HG02885 (cell line): ENCODE measurements at regions not wholly inside any gene's neighbourhood (a gene's known extent, or its start where the extent isn't known, plus 50 kb on each side); places are given as distances from the start of the nearest gene placed in this dataset.
"Not testable (repeated sequence)": the region's sequence is repeated elsewhere in the genome, so short reads cannot be mapped to it uniquely, and the experiment has no call there.

Source experiments
- ATAC-seq: cut with Tn5 transposase; IDR thresholded peaks from one replicate; pipeline ENCODE4 v1.9.1; 2021; ENCODE audit warnings: mild to moderate bottlenecking; ENCODE audit not compliant: unreplicated experiment, poor library complexity

GRCh38 chr13:84730376-84730775 is 848.1 kb upstream of the SLITRK1 start:
- ATAC-seq: no peak

GRCh38 chr13:84705982-84706710 is 823.9 kb upstream of the SLITRK1 start:
- no peak for ATAC-seq

GRCh38 chr13:84702174-84702573 is 819.9 kb upstream of the SLITRK1 start:
- ATAC-seq: no peak

- ATAC-seq: not testable (repeated sequence)
These were observed 815.3 kb upstream of the SLITRK1 start for GRCh38 chr13:84697591-84697990.

GRCh38 chr13:84686973-84687372 is 804.7 kb upstream of the SLITRK1 start:
- ATAC-seq: no peak

GRCh38 chr13:84686458-84686857 is 804.2 kb upstream of the SLITRK1 start:
- no peak for ATAC-seq

- ATAC-seq: no peak
These were observed 802.5 kb upstream of the SLITRK1 start for GRCh38 chr13:84684804-84685203.

GRCh38 chr13:84684048-84684662 is 801.9 kb upstream of the SLITRK1 start:
- ATAC-seq: no peak

GRCh38 chr13:84683448-84683847 is 801.2 kb upstream of the SLITRK1 start:
- ATAC-seq: no peak

- ATAC-seq: no peak
These were observed 795.6 kb upstream of the SLITRK1 start for GRCh38 chr13:84677836-84678235.

- ATAC-seq: no peak
These were observed 790.3 kb upstream of the SLITRK1 start for GRCh38 chr13:84672616-84673015.

- no peak for ATAC-seq
These were observed 788.0 kb upstream of the SLITRK1 start for GRCh38 chr13:84670245-84670644.

- no peak for ATAC-seq
These were observed 786.4 kb upstream of the SLITRK1 start for GRCh38 chr13:84668637-84669036.

GRCh38 chr13:84662491-84662890 is 780.2 kb upstream of the SLITRK1 start:
- no peak for ATAC-seq

- no peak for ATAC-seq
These were observed 779.4 kb upstream of the SLITRK1 start for GRCh38 chr13:84661718-84662117.

- no peak for ATAC-seq
These were observed 777.0 kb upstream of the SLITRK1 start for GRCh38 chr13:84659359-84659661.

- no peak for ATAC-seq
These were observed 776.5 kb upstream of the SLITRK1 start for GRCh38 chr13:84658491-84659358.

- ATAC-seq: no peak
These were observed 773.4 kb upstream of the SLITRK1 start for GRCh38 chr13:84655677-84656076.

- no peak for ATAC-seq
These were observed 772.5 kb upstream of the SLITRK1 start for GRCh38 chr13:84654654-84655275.

GRCh38 chr13:84653915-84654534 is 771.8 kb upstream of the SLITRK1 start:
- ATAC-seq: no peak
